Neuronal stem cell (in vitro differentiated cells): ENCODE measurements at regions not wholly inside any gene's neighbourhood (a gene's known extent, or its start where the extent isn't known, plus 50 kb on each side); places are given as distances from the start of the nearest gene placed in this dataset.

ENCODE experiments used
- DNase-seq: peaks from one replicate; pipeline ENCODE4 v3.0.0-alpha.2; 2013; ENCODE audit warnings: low spot score
- H2AFZ ChIP-seq: one replicate; pipeline ENCODE4 v1.6.1; 2013; ENCODE audit warnings: mild to moderate bottlenecking, low read length, inconsistent platforms
- H2AK5ac ChIP-seq: 2 replicates; pipeline ENCODE4 v1.6.1; 2013; ENCODE audit warnings: low read depth, mild to moderate bottlenecking, inconsistent platforms, low read length, moderate library complexity, mixed read lengths
- H2BK120ac ChIP-seq: 2 replicates; pipeline ENCODE4 v1.6.1; 2013; ENCODE audit warnings: low read depth, mild to moderate bottlenecking, inconsistent platforms, low read length, moderate library complexity, mixed read lengths
- H2BK12ac ChIP-seq: one replicate; pipeline ENCODE4 v1.6.1; 2013; ENCODE audit warnings: low read length, inconsistent platforms
- H2BK15ac ChIP-seq: 2 replicates; pipeline ENCODE4 v1.6.1; 2013; ENCODE audit warnings: mild to moderate bottlenecking, low read length, inconsistent platforms, mixed read lengths
- H2BK5ac ChIP-seq: one replicate; pipeline ENCODE4 v1.6.1; 2013; ENCODE audit warnings: inconsistent platforms, mild to moderate bottlenecking, low read length, moderate library complexity
- H3K14ac ChIP-seq: one replicate; pipeline ENCODE4 v1.6.1; 2013; ENCODE audit warnings: low read length, inconsistent platforms
- H3K18ac ChIP-seq: 2 replicates; pipeline ENCODE4 v1.6.1; 2013; ENCODE audit warnings: low read length, inconsistent platforms
- H3K23ac ChIP-seq: 2 replicates; pipeline ENCODE4 v1.6.1; 2013; ENCODE audit warnings: low read depth, mild to moderate bottlenecking, mixed read lengths, low read length, inconsistent platforms; ENCODE audit not compliant: poor library complexity
- H3K27ac ChIP-seq: replicated peaks from 3 replicates; pipeline ENCODE4 v1.5.1; 2013; ENCODE audit warnings: low read length, inconsistent platforms
- H3K27me3 ChIP-seq, 3 experiments: 2 replicates each; pipeline ENCODE4 v1.6.1; 2013; ENCODE audit warnings: low read length in 3 of 3, mild to moderate bottlenecking in 2 of 3, inconsistent platforms in 1 of 3, low read depth in 1 of 3, mixed read lengths in 1 of 3, moderate library complexity in 1 of 3; ENCODE audit not compliant: control insufficient read depth in 3 of 3, insufficient read depth in 3 of 3
- H3K36me3 ChIP-seq, 2 donors: replicated peaks in 1 of 2; 2 replicates each; pipeline ENCODE4 v1.6.1; 2013; ENCODE audit warnings: low read length in 2 of 2; ENCODE audit not compliant: control insufficient read depth in 2 of 2, insufficient read depth in 2 of 2
- H3K4ac ChIP-seq: 2 replicates; pipeline ENCODE4 v1.6.1; 2013; ENCODE audit warnings: inconsistent platforms, mild to moderate bottlenecking, low read length, moderate library complexity
- H3K4me1 ChIP-seq, 2 donors: 1 replicate in 1 of 2; 2 replicates in 1 of 2; pipeline ENCODE4 v1.6.1; 2013; ENCODE audit warnings: low read length in 2 of 2, low read depth in 1 of 2; ENCODE audit not compliant: control insufficient read depth in 2 of 2, insufficient read depth in 1 of 2
- H3K4me2 ChIP-seq: one replicate; pipeline ENCODE4 v1.6.1; 2013; ENCODE audit warnings: mild to moderate bottlenecking, low read length, inconsistent platforms; ENCODE audit not compliant: insufficient read depth, poor library complexity, severe bottlenecking
- H3K4me3 ChIP-seq, 2 donors: 2 replicates each; pipeline ENCODE4 v1.5.1; 2013; ENCODE audit warnings: low read length in 2 of 2, mild to moderate bottlenecking in 2 of 2, inconsistent platforms in 1 of 2, moderate library complexity in 1 of 2
- H3K79me1 ChIP-seq: one replicate; pipeline ENCODE4 v1.6.1; 2013; ENCODE audit warnings: low read depth, mild to moderate bottlenecking, inconsistent platforms, low read length, moderate library complexity
- H3K9ac ChIP-seq: one replicate; pipeline ENCODE4 v1.6.1; 2013; ENCODE audit warnings: mild to moderate bottlenecking, low read depth, low read length, inconsistent platforms; ENCODE audit not compliant: poor library complexity
- H3K9me3 ChIP-seq, 2 donors: replicated peaks in 1 of 2; 2 replicates each; pipeline versions ENCODE3 to v1.6.1; 2013; ENCODE audit warnings: low read length in 2 of 2, mild to moderate bottlenecking in 2 of 2, inconsistent platforms in 1 of 2, low read depth in 1 of 2, mixed read lengths in 1 of 2, moderate library complexity in 1 of 2; ENCODE audit not compliant: control insufficient read depth in 2 of 2, insufficient read depth in 1 of 2
- H4K8ac ChIP-seq: one replicate; pipeline ENCODE4 v1.6.1; 2013; ENCODE audit warnings: low read depth, mild to moderate bottlenecking, inconsistent platforms, low read length, moderate library complexity
- H4K91ac ChIP-seq: one replicate; pipeline ENCODE4 v1.6.1; 2013; ENCODE audit warnings: low read length, low read depth, mild to moderate bottlenecking, inconsistent platforms; ENCODE audit not compliant: poor library complexity
- WGBS, 2 donors: extraction: QIAGEN DNeasy Blood & Tissue Kit; methylation state at CpG; one replicate each; pipeline ENCODE4 v1.1.7; 2013; ENCODE audit warnings: missing lambda C conversion rate in 2 of 2, mixed read lengths in 1 of 2; ENCODE audit not compliant: insufficient read length in 2 of 2, insufficient replicate concordance in 1 of 2; ENCODE audit errors: extremely low coverage in 2 of 2; 5-methylcytosine and 5-hydroxymethylcytosine counted together

DNA sequence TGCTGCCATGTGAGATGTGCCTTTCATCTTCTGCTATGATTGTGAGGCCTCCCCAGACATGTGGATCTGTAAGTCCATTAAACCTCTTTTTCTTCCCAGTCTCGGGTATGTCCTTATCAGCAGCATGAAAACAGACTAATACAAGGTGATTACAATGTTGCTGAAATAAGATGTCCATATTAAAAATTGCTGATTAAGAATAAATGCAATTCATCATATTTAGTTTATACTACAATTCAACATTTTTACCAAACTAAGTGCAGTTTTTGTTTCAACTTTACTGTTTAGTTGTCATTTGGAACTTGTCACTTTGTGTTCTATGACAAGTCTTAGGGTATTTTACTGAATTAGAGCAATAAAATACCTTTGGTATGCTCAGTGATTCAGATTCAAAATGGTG lies 127.6 kb upstream of the TMCO5A start:
- no peak overlapping the region for H3K14ac ChIP-seq
- H3K27me3 ChIP-seq: no peaks in the 10 kb centered on the region
- no peak overlapping the region for H4K91ac ChIP-seq
- no peak overlapping the region for H3K27ac ChIP-seq
- no peak overlapping the region for H3K4me2 ChIP-seq
- H2BK12ac ChIP-seq: no peak overlapping the region
- H2BK5ac ChIP-seq: no peak overlapping the region
- H2AK5ac ChIP-seq: no peak overlapping the region
- H3K79me1 ChIP-seq: no peaks in the 10 kb centered on the region
- H3K4ac ChIP-seq: no peak overlapping the region
- no peak overlapping the region for H3K4me3 ChIP-seq
- no peak overlapping the region for H2BK120ac ChIP-seq
- H3K23ac ChIP-seq: no peak overlapping the region
- H3K18ac ChIP-seq: no peak overlapping the region
- H4K8ac ChIP-seq: no peak overlapping the region
- no peaks in the 10 kb centered on the region for H3K36me3 ChIP-seq
- no peak for DNase-seq
- no peaks in the 10 kb centered on the region for H3K4me1 ChIP-seq
- no peak overlapping the region for H2BK15ac ChIP-seq
- H3K9me3 ChIP-seq: no peaks in the 10 kb centered on the region
- no peak overlapping the region for H3K9ac ChIP-seq
- WGBS, 2 donors: no CpG with 5 or more reads among the region's 1 CpG
- no peak overlapping the region for H2AFZ ChIP-seq

DNA sequence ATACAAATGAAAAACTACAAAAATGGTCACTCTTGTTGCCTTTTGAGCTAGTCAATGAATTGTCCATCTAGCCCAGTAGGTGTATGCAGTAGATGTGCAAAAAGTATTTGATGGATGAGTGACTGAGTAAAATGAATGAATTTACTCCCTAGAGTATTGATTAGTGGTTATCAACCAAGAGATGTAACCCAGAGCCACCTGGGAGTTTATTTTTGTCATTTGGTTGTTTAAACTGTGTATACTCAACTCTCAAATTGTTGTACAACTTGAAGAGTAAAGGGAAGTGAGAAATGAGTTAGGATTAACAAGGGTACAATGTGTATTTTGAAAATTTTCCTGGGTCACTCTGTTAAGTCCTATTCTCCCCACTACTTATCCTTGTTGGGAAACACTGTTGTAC lies 124.1 kb upstream of the TMCO5A start:
- no peaks in the 10 kb centered on the region for H3K36me3 ChIP-seq
- H3K9ac ChIP-seq: no peak overlapping the region
- no peaks in the 10 kb centered on the region for H3K9me3 ChIP-seq
- H3K4me1 ChIP-seq: no peaks in the 10 kb centered on the region
- no peak overlapping the region for H2BK5ac ChIP-seq
- H2AK5ac ChIP-seq: no peak overlapping the region
- no peaks in the 10 kb centered on the region for H3K79me1 ChIP-seq
- no peak overlapping the region for H3K27ac ChIP-seq
- no peak overlapping the region for H3K18ac ChIP-seq
- no peak overlapping the region for H3K4me3 ChIP-seq
- no peak for DNase-seq
- H3K4ac ChIP-seq: no peak overlapping the region
- H3K4me2 ChIP-seq: no peak overlapping the region
- no peak overlapping the region for H2AFZ ChIP-seq
- H2BK120ac ChIP-seq: no peak overlapping the region
- no peak overlapping the region for H3K14ac ChIP-seq
- H3K27me3 ChIP-seq: no peaks in the 10 kb centered on the region
- no peak overlapping the region for H3K23ac ChIP-seq
- H4K91ac ChIP-seq: no peak overlapping the region
- H2BK15ac ChIP-seq: no peak overlapping the region
- no peak overlapping the region for H2BK12ac ChIP-seq
- H4K8ac ChIP-seq: no peak overlapping the region

DNA sequence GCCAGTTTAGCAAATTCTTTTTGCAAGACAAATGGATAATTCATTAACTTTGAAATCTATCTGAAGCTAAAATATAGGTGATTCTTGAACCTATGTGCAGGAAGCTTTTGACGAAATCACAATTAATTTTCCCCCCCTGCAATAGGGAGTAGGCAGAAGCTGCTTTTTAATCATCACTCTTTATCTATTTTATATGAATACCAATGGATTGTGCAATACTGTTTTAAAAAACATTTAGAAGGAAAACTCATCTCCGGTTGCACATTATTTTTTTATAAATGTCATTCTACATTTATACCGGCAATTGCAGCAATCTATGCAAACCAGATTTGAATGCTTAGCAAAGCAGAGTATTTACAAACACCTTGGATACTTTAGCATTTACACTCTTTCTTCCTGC lies 121.1 kb upstream of the TMCO5A start:
- no peaks in the 10 kb centered on the region for H3K36me3 ChIP-seq
- no peak overlapping the region for H3K18ac ChIP-seq
- no CpG with 5 or more reads among the region's 3 CpGs for WGBS, 2 donors
- H2BK5ac ChIP-seq: no peak overlapping the region
- no peak overlapping the region for H2BK12ac ChIP-seq
- H3K27ac ChIP-seq: no peak overlapping the region
- no peak overlapping the region for H3K4me3 ChIP-seq
- H3K79me1 ChIP-seq: no peaks in the 10 kb centered on the region
- no peaks in the 10 kb centered on the region for H3K27me3 ChIP-seq
- DNase-seq: no peak
- no peak overlapping the region for H3K14ac ChIP-seq
- no peak overlapping the region for H2BK15ac ChIP-seq
- H3K4ac ChIP-seq: no peak overlapping the region
- H2AK5ac ChIP-seq: no peak overlapping the region
- H3K4me2 ChIP-seq: no peak overlapping the region
- no peak overlapping the region for H2AFZ ChIP-seq
- H2BK120ac ChIP-seq: no peak overlapping the region
- no peak overlapping the region for H4K91ac ChIP-seq
- H3K4me1 ChIP-seq: no peaks in the 10 kb centered on the region
- no peaks in the 10 kb centered on the region for H3K9me3 ChIP-seq
- no peak overlapping the region for H3K23ac ChIP-seq
- H3K9ac ChIP-seq: no peak overlapping the region
- no peak overlapping the region for H4K8ac ChIP-seq

DNA sequence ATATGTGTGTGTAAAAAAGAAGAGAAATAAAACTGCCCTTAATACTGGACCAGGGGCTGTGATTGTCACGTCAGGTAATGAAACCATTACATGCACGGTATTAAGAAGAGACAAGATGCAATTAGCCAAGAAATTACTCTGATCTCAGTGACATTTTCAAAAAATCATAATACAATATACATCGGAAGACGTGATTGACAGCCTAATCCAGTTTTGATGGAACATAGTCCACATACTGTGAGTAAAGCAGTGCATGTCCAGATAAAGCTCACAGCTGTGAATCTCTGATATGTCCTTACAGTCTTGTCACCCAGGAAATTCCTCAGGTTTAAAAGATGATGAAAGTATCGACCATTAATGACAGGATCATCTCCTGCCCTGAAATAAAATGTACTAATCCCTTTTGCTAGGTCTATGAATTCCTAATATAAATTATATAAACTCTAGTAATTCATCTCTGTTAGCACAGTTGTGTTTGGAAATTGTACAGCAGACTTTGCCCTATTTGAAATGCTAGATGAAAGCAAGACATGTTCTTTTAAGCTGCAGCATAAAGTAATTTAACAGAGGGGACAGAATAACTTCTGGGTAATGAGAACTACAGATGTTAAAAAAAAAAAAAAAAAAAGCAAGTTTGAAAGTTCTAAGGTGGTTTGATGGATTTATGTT lies 119.5 kb upstream of the TMCO5A start:
- Histone ChIP-seq H3K79me1 (no peaks in the 10 kb centered on the region), H3K4me1 (no peaks in the 10 kb centered on the region), H3K9ac (no peak overlapping the region), H2BK5ac (no peak overlapping the region), H2AK5ac (no peak overlapping the region), H3K4me3 (no peak overlapping the region), H4K8ac (no peak overlapping the region), H3K18ac (no peak overlapping the region), H2BK120ac (no peak overlapping the region), H3K27me3 (no peaks in the 10 kb centered on the region), H3K9me3 (no peaks in the 10 kb centered on the region), H4K91ac (no peak overlapping the region), H3K4ac (no peak overlapping the region), H2BK12ac (no peak overlapping the region), H3K36me3 (no peaks in the 10 kb centered on the region), H3K4me2 (no peak overlapping the region), H3K14ac (no peak overlapping the region), H3K23ac (no peak overlapping the region), H2BK15ac (no peak overlapping the region), H3K27ac (no peak overlapping the region), H2AFZ (no peak overlapping the region)
- no peak for DNase-seq
- no CpG with 5 or more reads among the region's 5 CpGs for WGBS, 2 donors
